ENCODE measurements at regions not wholly inside any gene's neighbourhood (a gene's known extent, or its start where the extent isn't known, plus 50 kb on each side); places are given as distances from the start of the nearest gene placed in this dataset.

DNA sequence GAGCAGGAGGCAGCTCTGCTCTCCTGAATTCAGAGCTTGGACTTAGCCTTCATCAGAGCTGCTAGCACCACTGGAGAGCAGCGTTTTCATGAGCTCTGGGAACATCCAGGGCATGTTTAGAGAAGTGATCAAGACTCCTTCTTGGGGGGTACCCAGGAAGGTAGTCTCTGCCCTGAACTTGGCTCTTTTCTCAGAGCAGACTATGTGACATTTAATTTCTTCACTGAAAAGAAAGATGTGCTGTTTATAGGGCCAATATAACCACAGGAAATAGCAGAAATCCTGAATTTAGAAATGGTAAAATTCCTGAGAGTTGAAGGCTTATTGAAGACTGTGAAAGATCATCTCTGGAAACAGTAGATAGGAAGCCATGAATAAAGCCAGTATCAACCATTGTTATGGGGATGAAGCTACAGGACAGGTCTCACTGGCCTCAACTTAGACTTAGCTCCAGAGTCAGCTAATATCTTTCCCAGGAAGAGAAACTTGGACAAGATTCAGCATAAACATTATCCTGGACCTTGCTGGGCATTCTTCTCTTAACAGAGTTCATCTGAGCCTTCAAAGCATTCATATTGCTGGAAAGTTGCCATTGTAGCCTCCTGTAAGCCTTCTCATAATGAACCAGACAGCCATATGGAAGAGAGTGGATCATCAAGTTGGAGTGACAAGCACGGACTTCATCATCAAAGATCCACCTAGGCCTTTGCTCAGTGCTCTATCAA is 386.6 kb upstream of the THBS1 start:
- DNase-seq, result no peak

DNA sequence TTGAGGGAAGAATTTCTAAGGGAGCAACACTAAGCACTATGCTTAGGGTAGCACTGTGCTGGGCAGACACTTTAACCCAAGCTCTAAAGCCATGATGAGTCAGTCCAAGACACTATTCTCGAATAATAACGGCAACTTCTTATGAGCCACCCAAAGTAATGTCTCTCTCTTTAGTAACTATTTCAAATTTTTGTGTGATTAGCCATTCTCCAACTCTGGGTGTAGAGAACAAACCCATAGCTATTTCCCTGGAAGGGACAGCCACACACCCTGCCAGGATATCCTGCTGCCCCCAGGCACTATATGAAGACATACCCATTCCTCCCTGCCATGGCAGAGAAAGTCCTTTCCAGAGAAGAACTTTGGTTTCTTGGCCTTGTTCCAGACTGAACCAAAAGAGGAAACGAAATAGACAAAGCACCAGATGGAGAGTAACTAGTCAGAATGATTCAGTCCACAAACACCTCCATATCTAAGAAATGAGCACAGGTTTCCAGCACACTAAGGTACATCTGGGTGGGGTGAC is 384.9 kb upstream of the THBS1 start:
- DNase-seq, result no peak

DNA sequence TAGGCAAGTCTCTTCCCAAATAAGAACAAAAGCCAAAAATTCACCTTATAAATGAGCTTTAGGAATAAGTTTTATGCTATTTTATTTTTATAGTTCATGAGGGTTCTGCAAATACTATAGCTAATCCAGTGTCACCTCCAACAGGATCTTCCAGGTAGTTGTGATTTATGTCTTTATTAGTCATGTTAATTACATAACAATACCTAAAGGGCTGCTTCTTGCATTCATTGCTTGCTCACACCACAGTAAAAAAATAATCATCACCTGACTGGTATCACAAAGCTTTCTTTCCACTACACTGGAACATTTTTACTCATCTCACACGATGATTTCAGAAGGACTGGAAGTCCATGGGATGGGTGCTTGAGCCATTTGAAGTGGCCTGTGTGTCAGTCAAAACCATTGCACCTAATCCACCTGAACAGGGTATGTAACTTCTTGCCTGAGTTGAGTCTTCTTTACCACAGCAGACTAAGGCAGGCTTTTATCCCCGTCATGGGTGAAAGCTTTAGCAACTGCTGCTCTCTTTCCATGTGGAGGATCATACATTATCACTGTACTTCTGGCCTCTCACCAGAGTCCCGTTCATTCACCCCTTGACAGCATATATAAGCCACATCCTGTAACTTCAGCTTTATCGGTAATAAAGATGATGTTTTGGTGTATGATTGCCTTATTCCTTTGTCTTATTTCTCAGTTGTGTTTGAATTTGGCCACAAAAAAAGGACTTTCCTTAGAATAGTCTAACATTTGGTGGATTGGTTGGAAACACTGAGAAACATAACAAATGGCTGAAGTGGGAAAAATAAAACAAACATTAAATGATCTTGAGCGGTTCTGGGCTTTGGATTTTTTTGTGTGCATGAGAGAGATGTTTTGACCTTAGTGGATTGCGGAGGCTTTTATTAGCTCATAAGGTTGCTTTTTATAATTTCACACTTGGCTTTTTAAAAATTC is 382.6 kb upstream of the THBS1 start:
- no peak for DNase-seq

DNA sequence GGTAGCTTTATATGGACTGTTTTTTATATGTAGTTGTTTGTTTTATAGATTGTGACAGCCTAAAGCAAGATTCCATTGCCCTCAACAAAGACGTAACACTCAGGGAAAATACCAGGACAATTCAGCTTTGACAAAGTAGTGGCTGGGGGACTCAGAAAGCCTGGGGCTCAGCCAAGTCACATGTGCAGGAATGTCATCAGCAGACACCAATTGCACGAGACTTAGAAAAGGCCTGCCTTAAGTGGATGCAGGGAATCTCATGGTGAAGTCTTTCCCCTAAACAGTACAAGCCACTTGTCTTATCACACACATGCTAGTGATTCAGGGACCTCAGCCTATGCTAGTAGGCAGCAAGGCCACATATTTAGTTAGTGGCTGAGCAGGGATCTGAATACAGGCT is 381.8 kb upstream of the THBS1 start:
- no peak for DNase-seq

DNA sequence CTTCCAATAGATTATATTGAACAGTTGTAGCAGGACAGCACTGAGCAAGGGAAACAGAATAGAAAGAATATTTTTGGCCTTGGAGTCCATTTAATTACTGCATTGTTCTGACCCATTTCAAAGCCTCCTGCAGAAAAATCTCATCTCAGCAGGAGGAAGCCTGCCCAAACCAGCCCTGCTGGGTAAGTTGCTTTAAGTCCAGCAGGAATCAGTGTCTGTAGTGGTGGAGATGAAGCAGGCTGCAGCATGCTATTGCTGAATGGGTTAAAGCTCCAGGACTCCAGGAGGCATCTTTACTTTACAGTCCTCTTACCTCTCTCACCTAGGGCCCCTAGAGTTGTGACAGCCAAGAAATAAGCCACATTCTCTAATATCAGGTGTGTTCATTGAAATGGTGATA is 380.3 kb upstream of the THBS1 start:
- DNase-seq, result no peak

DNA sequence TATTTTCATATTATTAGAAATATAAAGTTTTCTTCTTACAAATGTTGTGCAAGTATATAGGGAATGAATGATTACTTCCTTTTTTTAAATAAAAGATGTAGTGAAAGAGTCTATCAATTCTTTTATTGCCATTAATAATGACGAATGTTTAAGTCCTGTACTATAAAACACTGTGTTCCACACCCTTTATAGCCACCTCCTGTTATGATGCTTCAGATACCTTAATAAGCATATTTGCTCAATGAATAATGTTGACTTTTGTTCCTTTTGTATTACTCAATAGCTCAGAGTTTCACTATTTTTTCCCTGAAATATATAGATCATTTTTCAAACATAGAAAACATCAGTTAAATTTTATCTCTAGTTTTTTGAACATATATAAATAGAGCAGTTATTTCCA is 378.2 kb upstream of the THBS1 start:
- DNase-seq, result no peak

DNA sequence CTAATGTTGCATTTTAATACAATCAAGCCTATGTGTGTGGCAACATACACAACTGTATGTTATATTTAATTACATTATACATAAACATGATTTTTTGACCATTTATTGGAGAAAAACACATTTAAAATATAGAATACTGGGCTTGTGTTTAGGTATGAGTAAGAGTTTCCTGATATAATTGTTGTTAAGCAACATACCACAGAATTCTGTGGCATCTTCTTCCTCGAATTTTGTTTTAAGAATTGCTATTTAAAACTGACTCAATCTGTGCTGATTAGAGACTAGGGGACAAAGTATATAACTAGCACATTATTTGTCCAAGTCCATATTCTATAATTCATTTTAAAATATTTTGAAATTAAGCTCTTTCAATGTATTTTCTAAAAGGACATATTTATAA is 376.8 kb upstream of the THBS1 start:
- DNase-seq, result no peak

DNA sequence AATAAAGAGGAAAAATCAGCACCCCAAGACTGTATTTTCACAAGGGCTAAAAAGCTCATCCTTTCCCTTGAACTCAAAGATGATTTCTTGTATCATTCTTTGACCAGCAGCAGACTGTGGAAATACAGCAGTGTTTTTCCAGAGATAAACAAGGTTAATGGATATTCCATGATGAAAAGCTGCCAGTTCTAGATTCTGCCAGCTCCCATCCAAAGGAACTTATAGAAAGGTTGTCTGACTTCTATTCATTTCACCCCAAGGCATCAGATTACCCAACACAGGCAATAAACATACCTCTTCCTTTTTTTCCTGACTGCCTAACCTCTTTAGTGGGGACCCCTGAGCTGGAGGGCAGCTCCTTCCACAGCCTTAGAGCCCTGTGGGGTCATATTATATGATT is 375.8 kb upstream of the THBS1 start:
- DNase-seq, result no peak

DNA sequence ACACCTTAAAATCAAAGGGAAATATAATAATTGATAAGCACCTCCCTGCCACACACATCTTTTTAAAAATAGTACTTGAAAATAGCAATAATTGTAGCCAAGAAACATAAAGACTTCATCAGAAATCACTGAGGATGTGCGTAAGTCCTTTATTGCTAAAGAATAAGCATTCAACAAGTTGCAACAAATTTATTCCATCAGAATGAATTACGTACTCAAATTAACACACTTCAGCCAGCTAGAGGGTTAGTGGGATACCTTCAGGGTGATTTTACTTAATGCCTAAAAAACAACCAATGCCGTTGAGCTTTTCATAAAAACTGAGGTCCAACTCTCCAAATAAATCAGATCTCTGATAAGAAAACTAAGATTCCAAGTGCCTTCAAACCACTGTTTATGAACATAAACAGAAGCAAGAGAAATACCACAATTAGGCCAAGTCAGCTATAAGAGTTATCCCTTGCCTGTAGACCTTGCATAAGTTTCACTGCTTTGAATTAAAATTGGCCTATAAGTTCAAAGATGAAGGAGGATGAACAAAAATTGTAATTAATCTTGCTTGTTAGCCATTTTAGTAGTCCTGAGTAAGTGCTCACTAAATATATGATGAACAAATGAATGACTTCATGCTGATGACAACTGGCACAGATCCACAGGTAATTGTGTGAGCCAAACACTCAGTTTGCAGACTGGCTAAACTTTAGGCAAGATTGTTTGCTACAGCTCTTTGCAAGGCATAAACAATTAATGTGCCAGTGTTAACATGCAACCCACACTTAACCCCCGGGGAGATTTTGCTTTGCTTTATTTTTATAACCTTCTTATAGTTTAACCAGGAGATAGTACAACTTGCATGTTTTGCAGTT is 375.1 kb upstream of the THBS1 start:
- DNase-seq, result no peak

DNA sequence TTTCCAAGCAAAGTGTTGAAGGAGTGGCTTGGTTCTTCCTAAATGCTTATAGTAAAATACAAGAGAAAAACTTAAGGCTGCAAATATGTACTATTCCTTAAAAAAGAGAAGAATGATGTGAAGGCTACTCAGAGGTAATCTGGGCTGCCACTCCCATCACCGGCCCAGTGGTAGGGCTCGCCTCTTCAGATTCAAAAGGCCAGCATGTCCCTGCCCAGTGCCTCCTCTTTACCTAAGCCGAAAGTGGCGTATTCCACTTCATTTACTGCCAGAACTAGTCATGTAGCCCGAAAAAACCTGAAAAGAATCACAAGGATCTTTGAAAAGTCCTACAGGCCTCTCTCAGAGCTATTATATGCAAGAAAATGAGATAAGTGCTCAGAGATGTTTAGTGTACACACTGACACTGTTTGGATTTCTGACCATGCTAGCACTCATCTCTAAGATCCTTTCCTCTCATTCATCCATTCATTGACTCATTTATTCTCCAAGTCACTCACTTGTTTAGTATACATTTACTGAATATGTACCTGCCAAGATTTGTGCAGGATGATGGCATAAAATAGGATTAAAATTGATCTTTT is 373.3 kb upstream of the THBS1 start:
- DNase-seq, result no peak

DNA sequence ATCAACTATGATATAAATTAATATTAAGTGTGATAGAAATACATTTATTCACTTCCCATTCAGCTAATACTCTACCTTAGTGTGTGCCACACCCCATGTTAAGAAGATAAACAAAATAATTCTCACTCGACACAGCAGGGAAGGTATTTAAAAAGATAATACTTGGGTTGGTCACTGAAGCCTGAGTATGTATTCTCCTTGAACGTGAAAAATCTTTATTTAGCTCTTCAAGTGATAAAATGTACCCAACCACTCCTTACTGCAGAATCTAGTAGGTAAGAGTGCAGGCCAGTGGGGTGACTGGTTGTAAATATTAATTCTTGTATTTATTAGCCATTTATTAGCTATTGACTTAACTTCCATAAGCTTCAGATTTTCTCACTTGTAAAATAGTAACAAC is 372.7 kb upstream of the THBS1 start:
- DNase-seq, result no peak

DNA sequence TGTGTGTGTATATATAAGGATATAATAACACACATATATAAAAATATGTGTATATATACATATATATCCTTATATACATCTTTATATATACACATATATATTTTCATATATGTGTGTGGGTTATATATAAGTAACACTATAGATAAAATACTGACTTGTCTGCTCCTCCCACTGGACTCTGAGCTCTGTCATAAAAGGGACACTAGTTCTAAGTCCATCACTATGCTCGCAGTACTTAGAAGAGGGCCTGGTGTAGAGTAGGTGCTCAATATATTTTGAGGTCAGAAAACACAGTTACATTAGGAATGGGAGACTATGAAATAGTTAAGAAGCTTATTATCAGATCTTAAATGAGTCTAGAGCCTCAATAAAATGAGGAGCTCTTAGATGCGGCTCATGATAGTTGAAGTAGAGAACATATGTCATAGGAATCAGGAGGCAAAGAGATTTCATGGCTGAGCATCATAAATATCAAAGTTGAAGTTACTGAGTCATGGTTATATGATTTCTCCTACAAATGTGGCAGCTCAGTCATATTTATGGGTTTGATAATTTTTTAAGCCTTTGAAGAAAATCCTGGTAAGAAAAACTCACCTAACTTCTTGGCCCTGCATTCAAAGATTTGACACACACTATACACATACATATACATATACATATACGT is 371.2 kb upstream of the THBS1 start:
- no peak for DNase-seq

DNA sequence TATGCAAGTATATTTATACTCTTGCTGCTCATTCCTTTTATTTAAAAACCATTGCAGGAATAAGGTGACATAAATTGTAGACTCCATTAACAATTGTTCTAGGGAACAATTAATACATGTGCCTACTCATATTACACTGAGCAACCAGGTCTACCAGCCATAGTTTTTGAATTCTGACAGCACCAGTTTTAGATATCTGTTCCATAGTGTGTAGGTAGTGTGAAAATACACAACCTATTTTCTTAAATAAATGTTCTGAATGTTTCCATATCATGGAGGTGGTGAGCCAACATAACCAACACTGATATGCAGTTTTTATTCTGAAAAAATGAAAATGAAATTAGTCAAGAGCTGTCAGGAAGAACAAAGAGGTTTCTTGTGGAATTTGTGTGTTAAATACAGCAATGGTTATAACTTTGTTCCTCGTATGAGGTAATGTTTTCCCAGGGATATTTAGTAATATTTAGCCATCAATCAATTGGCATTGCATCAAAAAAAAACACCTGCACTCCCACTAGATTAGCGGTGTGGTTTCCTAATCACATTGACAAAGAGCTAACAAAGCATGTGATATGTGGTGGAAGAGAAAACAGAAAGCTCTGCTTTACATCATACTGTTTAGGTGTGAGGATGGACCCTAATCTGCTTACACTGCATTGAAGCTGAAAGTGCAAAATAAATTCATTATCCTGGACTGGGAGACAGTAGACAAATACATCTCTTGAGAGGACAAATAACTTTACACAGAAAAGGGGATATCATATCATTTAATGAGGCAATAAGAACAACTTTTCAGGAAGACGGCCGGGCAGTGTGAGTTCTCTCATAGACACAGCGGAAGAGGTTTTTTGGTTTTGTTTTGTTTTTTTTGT is 369.5 kb upstream of the THBS1 start:
- DNase-seq, result no peak

DNA sequence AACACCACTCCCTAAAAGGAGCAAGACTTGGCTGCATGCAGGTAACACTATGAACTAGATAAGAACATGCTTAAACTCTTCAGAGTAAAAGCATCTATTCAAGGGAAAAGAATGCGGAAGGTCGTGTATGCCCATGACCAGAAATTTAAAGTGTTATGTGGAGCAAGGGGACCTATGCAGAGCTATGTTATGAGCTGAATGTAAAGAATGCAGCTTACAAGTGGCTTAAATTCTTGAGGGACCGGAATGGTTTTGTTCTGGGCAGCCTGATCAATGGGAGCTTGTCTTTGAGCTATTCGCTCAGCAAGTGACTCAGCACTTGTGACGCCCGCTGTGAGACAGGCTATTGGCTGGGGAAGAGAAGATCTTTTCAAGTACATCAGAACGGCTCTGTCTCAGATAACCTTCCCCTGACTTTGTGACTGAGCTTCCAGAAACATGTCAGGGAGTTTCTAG is 367.5 kb upstream of the THBS1 start:
- no peak for DNase-seq

DNA sequence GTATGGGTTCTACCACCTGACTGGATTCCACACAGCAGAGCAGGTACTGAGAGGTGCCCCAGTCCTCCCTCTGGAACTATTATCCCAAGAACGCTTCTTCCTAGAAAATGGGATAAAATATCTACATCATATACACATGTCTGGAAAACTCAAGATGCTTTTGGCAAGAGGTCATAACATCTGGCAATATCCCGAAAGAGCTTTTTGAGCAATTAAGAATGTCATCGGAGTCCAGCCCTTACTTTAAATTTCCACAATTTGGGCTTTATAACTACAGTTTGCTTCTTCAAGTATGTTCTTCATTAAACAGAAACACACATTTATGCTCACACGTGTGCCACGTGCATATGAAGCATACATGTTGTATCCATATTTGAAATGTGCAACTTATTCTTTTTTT is 365.9 kb upstream of the THBS1 start:
- DNase-seq, result no peak

DNA sequence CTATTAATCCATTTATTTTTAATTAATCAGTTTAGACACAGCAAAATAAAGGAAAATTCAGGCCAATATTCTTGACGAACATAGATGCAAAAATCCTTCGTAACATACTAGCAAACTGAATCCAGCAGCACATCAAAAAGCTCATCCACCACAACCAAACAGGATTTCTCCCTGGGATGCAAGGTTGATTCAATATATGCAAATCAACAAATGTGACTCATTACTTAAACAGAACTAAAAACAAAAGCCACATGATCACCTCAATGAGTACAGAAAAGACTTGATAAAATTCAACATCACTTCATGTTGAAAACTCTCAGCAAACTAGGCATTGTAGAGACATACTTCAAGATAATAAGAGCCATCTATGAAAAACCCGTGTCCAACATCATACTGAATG is 364.1 kb upstream of the THBS1 start:
- no peak for DNase-seq

DNA sequence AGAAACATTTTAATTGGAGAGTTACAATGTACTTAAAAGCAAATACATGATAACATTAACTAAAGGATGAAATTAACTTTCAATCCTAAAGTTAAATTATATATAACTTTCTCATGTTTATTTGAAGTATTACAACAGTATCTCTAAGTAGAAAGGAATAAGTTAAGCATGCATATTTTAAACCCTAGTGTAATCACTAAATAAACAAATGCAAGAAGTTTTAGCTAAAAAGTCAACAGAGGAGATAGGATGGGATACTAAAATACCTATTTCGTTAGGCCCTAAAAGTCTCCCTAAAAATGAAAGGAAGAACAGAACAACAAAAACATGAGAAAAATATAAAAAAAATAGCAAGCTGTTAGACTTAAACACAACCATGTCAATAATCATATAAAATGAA is 361.3 kb upstream of the THBS1 start:
- DNase-seq, result no peak

DNA sequence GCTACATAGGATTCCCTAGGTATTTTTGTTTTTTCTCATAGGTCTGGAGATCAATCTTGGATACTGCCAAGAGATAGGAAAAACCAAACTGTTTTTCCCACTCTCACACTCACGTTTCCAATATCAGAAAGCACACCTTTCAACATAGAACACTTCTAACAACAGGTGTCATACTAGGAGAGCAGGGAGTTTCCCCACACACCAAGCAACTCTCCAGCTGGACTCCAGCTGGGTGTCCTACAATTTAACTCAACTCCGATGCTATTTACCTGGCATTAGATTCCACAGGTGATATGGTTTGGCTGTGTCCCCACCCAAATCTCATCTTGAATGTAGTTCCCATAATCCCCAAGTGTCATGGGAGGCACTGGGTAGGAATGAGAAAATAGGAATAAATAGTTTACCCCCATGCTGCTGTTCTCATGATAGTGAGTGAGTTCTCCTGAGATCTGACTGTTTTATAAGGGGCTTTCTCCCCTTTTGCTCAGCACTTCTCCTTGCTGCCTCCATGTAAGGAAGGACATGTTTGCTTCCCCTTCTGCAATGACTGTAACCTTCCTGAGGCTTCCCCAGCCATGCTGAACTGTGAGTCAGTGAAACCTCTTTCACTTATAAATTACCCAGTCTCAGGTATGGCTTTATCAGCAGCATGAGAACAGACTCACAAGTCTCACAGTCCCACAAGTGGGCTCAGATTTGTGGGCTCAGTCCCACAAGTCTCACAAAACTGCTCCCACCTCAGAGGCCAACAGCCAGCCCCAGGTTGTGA is 354.5 kb upstream of the THBS1 start:
- no peak for DNase-seq

DNA sequence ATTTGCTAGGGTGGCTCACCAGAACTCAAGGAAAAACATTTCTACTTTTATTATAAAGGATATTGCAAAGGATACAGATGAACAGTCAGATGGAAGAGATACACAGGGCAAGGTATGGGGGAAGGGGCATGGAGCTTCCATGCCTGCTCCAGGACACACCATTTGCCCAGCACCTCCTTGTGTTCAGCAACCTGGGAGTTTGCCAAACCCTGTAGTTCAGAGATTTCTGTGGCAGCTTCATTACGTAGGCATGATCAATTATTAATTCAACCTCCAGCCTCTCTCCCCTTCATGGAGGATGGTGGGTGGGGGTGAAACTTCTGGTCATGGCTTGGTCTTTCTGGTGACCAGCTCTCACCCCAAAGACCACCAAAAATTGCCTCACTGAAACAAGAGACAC is 353.9 kb upstream of the THBS1 start:
- no peak for DNase-seq

DNA sequence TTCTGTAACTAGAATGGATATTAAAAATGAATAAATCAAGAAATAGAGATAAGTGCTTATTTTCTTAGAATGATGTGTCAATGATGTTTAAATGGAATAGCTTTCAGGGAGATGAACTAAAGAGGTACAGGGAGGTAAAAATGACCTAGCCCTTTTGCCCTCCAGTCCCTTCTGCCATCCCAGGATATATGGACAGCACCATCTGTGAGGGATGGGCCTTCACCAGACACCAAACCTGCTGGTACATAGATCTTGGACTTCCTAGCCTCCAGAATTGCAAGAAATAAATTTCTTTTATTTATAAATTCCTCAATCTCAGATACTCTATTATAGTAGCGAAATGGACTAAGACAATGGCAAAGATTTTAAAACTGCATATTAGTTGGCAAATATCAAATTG is 352.0 kb upstream of the THBS1 start:
- DNase-seq, result no peak

All from SIG-M5 (cell line).